ENCODE measurements at regions not wholly inside any gene's neighbourhood (a gene's known extent, or its start where the extent isn't known, plus 50 kb on each side); places are given as distances from the start of the nearest gene placed in this dataset.

DNA sequence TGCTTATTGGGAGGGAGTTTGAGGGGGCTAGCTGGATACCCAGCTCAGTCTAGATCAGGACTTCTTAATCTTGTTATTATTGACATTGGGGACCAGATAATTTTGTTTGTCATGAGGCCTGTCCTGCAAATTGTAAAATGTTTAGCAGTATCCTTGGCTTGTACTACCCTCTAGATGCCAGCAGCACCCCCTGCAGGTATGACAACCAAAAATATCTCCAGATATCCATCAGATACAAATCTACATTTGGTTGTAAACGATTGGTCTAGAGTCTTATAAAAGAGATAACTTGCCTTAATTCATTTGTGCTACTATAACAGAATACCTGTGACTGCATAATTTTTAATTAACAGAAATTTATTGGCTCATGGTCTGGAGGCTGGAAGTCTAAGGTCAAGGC lies 1232.2 kb downstream of the XPNPEP1 start:
- no peak for DNase-seq (ENCODE audit: low spot score)

GRCh38 chr10:108690530-108690929 lies 1232.8 kb downstream of the XPNPEP1 start:
- DNase-seq (ENCODE audit: low spot score), result no peak

GRCh38 chr10:108689891-108690290 lies 1233.4 kb downstream of the XPNPEP1 start:
- no peak for DNase-seq (ENCODE audit: low spot score)

- DNase-seq (ENCODE audit: low spot score), result no peak
Measured at GRCh38 chr10:108688314-108688713, 1235.0 kb downstream of the XPNPEP1 start.

DNA sequence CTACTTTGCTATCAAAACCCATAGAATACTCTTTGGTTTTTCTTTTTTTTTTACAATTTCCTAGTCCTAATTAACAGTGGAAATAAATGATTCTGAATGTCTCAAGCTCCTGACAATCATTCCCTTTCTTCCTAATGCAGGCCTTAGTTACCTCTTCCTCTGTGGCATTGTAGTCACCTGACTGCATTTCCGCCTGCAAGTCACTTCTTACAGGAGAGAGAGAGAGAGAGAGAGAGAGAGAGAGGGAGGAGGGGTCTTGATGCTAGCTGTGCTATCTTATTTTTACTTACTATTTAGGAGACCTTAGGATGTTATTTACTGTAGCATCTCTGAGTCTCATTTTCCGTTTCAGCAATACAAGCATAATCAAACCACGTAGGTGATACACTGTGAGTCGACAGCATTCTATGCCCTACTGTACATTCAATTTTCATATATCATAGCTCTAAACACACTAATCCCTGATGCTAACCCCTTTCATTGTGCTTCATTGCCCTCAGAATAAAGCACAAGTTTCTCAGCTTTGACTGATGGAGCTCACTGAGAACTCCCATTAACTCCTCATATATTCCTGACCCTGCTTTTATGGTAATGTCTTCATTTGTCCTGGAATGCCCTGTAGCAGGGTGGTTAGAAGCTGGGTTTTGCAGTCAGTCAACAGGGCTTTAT lies 1237.3 kb downstream of the XPNPEP1 start:
- DNase-seq (ENCODE audit: low spot score), result no peak

- DNase-seq (ENCODE audit: low spot score), result no peak
Measured at GRCh38 chr10:108684431-108684830, 1238.9 kb downstream of the XPNPEP1 start.

DNA sequence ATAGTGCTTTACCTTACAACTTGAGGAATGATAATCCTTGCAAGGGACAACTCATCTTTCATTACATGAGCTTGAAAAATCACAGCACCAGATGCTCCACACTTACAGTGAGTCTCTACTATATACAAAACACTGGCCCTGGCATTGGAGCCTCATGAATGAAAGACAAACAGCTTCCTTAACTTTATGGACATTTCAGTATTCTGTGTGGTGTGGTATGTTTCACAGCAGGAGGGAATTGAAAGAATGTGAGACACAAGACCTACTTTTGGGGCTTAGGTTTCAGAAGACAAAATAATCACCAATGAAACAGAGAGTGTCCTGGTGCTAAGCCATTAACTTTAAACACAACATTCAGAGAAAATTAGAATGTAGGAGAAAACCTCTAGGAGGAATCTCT lies 1249.6 kb downstream of the XPNPEP1 start:
- DNase-seq (ENCODE audit: low spot score), result no peak

DNA sequence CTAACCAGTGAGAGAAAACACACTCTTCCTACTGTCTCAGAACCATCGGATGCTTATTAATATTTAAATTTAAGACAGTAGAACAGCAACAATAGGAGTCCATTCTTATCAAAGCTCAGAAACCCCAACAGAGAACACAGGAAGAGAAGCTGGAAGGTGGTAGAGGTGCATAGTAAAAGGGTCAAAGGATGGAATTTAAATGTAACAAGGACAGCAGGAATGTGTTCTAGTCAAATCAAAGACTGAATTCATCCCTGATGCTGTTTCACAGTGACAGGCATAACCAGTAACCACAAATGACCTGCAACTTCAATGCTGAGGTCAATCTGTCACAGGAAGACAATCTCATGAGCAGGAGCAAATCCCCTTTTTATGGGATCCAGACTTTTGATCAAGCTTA lies 1259.7 kb downstream of the XPNPEP1 start:
- DNase-seq (ENCODE audit: low spot score), result no peak

DNA sequence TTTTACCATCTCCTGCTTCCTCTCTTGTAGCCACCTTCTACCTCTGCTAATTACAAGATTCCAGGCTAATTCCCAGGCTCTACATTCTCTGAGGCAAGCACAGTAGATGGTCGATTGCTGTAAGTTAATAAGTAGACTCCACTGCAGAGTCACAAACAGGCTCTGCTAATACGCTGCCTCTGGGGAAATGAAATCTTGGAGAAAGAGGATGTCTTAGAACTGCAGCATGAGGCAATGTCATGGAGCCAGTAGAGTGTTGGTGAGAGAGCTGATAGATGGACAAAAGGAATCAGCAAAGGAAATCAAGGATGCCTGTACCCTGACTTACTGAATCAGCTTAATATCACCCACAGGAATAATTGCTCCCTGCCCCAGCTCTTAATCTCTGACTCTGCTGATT lies 1260.3 kb downstream of the XPNPEP1 start:
- no peak for DNase-seq (ENCODE audit: low spot score)

DNA sequence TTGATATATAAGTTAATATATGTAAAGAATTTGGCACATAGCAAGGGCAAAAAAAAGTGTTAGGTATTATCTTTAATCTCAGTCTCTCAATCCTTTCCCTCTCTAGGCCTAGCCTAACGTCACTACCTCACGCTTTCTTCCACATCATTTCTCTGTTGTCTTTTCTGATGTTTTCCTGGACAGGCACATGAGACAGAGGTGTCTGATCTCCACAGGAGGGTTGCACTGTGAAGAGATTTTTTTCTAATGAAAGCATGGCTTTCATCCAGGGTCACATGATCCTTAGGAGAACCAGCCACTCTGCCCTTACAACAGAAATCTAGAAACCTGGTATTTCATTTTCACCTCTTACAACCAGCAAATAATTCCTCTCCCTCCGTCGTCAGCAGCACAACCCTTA lies 1268.3 kb downstream of the XPNPEP1 start:
- no peak for DNase-seq (ENCODE audit: low spot score)

DNA sequence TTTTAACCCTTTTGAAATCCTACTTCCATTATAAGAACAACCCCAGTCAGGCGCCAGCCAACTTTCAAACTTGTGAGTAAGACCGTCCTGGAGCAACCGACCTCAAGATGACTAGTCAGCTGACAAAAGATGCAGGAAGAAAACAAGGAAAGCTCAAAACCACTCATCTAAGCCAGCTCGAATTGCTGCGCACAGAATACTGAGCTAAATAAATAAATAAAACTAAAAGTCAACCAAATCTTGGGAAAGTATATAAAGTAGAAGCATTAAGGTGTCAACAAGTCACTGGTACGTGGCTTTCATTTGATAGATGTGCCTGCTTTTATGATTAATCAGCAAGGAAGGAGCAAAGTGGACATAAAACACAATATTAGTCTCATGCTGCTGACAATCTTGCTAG lies 1269.8 kb downstream of the XPNPEP1 start:
- DNase-seq (ENCODE audit: low spot score), result no peak

- DNase-seq (ENCODE audit: low spot score), result no peak
Measured at GRCh38 chr10:108639010-108639409, 1284.3 kb downstream of the XPNPEP1 start.

- no peak for DNase-seq (ENCODE audit: low spot score)
Measured at GRCh38 chr10:108638225-108638624, 1285.1 kb downstream of the XPNPEP1 start.

- DNase-seq (ENCODE audit: low spot score), result no peak
Measured at GRCh38 chr10:108633046-108633445, 1290.3 kb downstream of the XPNPEP1 start.

DNA sequence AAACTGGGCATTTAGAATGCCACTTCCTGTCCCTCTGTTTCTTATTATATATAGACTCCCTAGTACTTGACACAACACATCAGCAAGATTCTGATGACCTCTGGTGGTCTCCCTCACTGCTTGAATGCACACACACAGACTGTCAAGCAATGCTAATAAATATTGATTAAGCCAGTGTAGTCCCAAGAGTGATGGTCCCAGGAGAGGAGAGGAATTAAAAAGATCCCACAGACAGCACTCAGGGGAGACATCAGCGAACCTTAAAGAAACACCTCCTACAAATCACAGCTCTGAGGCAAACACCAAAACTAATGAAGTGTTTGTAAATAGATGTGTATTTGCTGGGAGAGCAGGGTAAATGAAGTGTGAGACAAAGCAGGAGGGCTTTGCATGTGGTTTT lies 1291.2 kb downstream of the XPNPEP1 start:
- DNase-seq (ENCODE audit: low spot score), result no peak

GRCh38 chr10:108631332-108631731 lies 1292.0 kb downstream of the XPNPEP1 start:
- no peak for DNase-seq (ENCODE audit: low spot score)

- DNase-seq (ENCODE audit: low spot score), result peak; percentile 14
Measured at GRCh38 chr10:108629834-108630233, 1293.5 kb downstream of the XPNPEP1 start.

GRCh38 chr10:108624052-108624451 lies 1299.3 kb downstream of the XPNPEP1 start:
- no peak for DNase-seq (ENCODE audit: low spot score)

DNA sequence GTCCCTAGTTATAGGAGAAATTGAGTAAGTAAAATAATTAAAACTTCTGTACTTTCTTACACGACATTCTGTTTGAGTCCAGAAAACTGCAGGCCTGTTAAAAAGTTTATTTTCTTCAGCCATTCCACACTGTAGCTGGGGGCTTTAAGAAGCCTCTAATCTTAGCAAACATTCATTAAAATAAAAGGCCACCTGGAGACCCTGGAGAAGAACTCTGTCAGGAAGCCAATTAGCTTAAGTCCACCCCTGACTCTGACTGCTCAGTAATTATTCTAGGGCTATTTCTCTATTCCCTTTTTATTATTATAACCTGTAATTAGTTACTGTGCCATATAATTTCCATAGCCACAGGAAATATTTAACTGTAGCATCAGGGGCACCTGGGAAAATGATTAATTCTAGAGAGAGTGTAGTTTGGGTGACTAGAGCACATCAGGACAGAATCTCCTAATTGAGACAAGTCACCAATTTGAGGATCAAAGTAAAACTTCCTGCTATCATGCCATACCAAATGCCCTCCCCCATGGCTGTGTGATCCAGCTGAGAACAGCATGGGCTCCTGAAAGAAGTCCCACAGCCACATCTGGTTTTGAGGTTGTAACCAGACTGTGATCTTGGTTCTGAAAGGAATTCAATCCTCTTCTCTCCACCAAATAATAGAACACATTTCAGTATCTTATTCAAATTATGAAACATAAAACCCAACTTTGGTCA lies 1302.3 kb downstream of the XPNPEP1 start:
- DNase-seq (ENCODE audit: low spot score), result no peak

DNA sequence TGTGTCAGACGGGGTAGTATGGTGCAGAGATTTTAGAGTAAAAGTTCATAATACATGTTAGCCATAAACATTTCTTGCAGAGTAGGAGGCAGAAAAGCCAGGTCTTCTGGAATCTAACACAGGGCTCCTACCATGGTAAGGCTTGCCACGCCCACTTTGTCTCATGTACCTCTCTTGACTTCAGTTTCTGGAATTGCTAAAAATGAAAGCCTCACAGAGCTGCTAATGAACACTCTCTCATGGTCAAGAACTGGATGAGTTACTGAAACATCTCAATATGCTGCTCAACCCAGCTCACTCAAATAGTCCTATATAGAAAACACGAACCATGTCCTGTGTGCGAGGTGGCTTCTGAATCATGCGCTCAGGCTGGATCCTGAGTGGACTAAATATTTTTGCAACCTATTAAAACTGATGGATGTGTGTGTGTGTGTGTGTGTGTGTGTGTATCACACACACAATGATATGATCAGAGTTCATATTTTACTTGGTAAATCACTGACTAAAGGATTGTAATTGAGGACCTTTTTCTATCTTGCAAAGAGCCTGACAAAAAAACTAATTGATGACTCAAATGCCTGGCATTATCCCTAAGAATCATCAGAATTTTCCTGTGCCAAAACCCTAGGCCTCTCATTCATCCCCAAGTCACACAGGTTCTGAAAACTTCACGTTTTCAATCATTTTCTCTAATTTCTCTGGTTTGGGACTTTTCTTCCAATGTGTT lies 1306.6 kb downstream of the XPNPEP1 start:
- no peak for DNase-seq (ENCODE audit: low spot score)

DNA sequence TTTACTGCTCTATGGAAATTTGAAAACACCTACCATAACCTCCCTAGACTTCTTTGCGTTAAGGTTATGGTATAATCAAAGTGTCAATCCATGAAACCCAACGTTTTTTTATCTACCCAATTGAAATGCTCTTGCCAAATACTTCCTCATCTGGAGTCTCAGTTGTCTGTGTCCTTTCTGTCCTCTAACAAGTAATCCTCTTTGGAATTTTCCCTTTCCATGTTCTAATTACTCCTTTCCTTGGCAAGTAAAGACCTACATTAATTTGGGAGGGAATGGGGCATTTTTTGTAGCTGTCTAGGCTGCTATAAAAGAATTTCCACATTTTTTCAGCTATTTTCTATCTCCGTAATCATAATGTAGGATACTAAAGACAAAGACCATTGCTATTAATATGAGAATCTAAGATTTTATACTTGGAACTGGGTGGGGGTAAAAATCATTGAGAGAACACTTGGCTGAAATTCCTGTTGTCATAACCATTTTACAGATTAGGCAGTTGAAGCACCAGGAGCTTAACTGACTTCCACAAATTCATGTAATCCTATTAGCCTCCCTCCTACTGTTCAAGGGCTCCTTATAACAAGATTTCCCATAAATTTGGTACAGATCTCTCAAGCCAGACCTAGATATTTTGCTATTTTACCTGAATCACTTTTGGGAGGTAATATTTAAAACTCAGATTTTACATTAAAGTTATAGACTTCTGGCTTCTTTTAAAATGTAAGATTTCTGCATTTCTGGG lies 1307.6 kb downstream of the XPNPEP1 start:
- DNase-seq (ENCODE audit: low spot score), result no peak

DNA sequence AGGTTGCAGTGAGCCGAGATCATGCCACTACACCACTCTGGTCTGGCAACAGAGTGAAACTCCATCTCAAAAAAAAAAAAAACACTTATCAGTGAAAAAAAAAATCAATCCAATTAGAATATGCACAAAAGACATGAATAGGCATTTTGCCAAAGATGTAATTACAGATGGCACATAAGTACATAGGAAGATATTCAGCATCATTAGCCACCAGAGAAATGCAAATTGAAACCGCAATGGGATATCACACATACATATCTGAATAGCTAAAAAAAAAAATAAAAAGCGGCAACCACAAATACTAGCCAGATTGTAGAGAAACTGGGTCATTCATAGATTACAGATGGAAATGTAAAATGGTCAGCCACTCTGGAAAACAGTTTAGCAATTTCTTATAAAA lies 1310.8 kb downstream of the XPNPEP1 start:
- DNase-seq (ENCODE audit: low spot score), result no peak

Measured in HT-29 (cell line).